Muscle of leg (tissue), 3 donors: ENCODE measurements at regions not wholly inside any gene's neighbourhood (a gene's known extent, or its start where the extent isn't known, plus 50 kb on each side); places are given as distances from the start of the nearest gene placed in this dataset.
A peak's percentile ranks its signal among the peaks of the same experiment; 100 is the strongest.
"Not testable (repeated sequence)": the region's sequence is repeated elsewhere in the genome, so short reads cannot be mapped to it uniquely, and the experiment has no call there.

Source experiments
- DNase-seq: peaks from one replicate; pipeline ENCODE4 v3.0.0; 2013
- H3K27ac ChIP-seq: one replicate; pipeline ENCODE4 v1.5.1; 2013; ENCODE audit warnings: mild to moderate bottlenecking, low read length, control low read depth
- H3K27me3 ChIP-seq: one replicate; pipeline ENCODE4 v1.6.1; 2013; ENCODE audit warnings: low read length; ENCODE audit not compliant: control insufficient read depth, insufficient read depth
- H3K36me3 ChIP-seq: one replicate; pipeline ENCODE4 v1.6.1; 2013; ENCODE audit warnings: low read length; ENCODE audit not compliant: control insufficient read depth, insufficient read depth
- H3K4me1 ChIP-seq: one replicate; pipeline ENCODE4 v1.6.1; 2013; ENCODE audit warnings: low read length; ENCODE audit not compliant: control insufficient read depth, insufficient read depth
- H3K4me3 ChIP-seq: one replicate; pipeline ENCODE4 v1.5.1; 2013; ENCODE audit warnings: low read length, control low read depth
- H3K9me3 ChIP-seq: replicated peaks from 2 replicates; pipeline ENCODE4 v1.6.1; 2013; ENCODE audit warnings: low read depth, low read length; ENCODE audit not compliant: control insufficient read depth
- WGBS: methylation state at CpG from one replicate; pipeline ENCODE4 v1.1.5; 2013; ENCODE audit warnings: missing lambda C conversion rate; ENCODE audit not compliant: insufficient coverage; 5-methylcytosine and 5-hydroxymethylcytosine counted together

DNA sequence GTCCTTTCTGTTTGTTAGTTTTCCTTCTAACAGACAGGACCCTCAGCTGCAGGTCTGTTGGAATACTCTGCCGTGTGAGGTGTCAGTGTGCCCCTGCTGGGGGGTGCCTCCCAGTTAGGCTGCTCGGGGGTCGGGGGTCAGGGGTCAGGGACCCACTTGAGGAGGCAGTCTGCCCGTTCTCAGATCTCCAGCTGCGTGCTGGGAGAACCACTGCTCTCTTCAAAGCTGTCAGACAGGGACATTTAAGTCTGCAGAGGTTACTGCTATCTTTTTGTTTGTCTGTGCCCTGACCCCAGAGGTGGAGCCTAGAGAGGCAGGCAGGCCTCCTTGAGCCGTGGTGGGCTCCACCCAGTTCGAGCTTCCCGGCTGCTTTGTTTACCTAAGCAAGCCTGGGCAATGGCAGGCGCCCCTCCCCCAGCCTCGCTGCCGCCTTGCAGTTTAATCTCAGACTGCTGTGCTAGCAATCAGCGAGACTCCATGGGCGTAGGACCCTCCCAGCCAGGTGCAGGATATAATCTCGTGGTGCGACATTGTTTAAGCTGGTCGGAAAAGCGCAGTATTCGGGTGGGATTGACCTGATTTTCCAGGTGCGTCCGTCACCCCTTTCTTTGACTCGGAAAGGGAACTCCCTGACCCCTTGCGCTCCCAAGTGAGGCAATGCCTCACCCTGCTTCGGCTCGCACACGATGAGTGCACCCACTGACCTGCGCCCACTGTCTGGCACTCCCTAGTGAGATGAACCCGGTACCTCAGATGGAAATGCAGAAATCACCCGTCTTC is 2002.0 kb upstream of the CDH6 start:
- 70% methylated on average over 9 of the region's 28 CpGs for WGBS
- DNase-seq, H3K27me3 ChIP-seq, H3K4me1 ChIP-seq, H3K36me3 ChIP-seq, H3K4me3 ChIP-seq, H3K9me3 ChIP-seq, H3K27ac ChIP-seq: not testable (repeated sequence)

- not testable (repeated sequence) for H3K4me1 ChIP-seq, DNase-seq, H3K36me3 ChIP-seq, H3K27me3 ChIP-seq, H3K27ac ChIP-seq, H3K4me3 ChIP-seq, H3K9me3 ChIP-seq
- no CpG with 5 or more reads among the region's 1 CpG for WGBS
Observed at GRCh38 chr5:29190398-29190797, 2003.1 kb upstream of the CDH6 start.

GRCh38 chr5:29186380-29186779 is 2007.1 kb upstream of the CDH6 start:
- not testable (repeated sequence) for DNase-seq, H3K4me3 ChIP-seq, H3K36me3 ChIP-seq, H3K27me3 ChIP-seq, H3K4me1 ChIP-seq, H3K27ac ChIP-seq, H3K9me3 ChIP-seq
- WGBS: no CpG with 5 or more reads among the region's 5 CpGs

GRCh38 chr5:29185558-29185957 is 2007.9 kb upstream of the CDH6 start:
- no peak for DNase-seq
- H3K27me3 ChIP-seq: no peaks in the 10 kb centered on the region
- H3K4me3 ChIP-seq: no peak overlapping the region
- H3K9me3 ChIP-seq: no peaks in the 10 kb centered on the region
- no peak overlapping the region for H3K27ac ChIP-seq
- H3K4me1 ChIP-seq: no peaks in the 10 kb centered on the region
- 83% methylated on average over 1 of the region's 1 CpG for WGBS
- no peaks in the 10 kb centered on the region for H3K36me3 ChIP-seq

DNA sequence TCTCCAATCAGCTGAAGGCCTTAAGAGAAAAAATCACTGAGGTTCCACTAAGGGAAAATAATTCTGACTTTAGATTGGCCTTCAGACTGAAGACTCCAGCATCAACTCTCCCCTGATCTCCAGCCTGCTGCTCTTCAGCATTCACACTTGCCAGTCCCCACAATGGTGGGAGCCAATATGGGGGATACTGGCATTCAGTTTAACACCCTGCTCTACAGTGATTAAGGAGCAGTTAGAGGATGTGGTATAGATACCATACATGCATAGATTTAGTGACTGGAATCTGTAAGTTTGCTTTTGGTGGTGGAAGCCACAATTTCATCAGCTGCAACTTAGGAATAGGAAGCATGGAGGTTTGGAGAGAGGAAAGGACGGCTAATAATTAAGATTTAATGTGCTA is 2017.7 kb upstream of the CDH6 start:
- DNase-seq: no peak
- Histone ChIP-seq H3K9me3 (no peaks in the 10 kb centered on the region), H3K4me1 (no peaks in the 10 kb centered on the region), H3K27ac (no peak overlapping the region), H3K27me3 (no peaks in the 10 kb centered on the region), H3K36me3 (no peaks in the 10 kb centered on the region), H3K4me3 (no peak overlapping the region)
- whole genome bisulfite sequencing: 57% methylated on average over 1 of the region's 1 CpG

GRCh38 chr5:29170599-29170998 is 2022.9 kb upstream of the CDH6 start:
- Histone ChIP-seq H3K36me3 (no peaks in the 10 kb centered on the region), H3K27me3 (no peaks in the 10 kb centered on the region), H3K4me3 (no peak overlapping the region), H3K9me3 (no peaks in the 10 kb centered on the region), H3K27ac (no peak overlapping the region), H3K4me1 (no peaks in the 10 kb centered on the region)
- no CpG with 5 or more reads among the region's 1 CpG for WGBS
- no peak for DNase-seq

DNA sequence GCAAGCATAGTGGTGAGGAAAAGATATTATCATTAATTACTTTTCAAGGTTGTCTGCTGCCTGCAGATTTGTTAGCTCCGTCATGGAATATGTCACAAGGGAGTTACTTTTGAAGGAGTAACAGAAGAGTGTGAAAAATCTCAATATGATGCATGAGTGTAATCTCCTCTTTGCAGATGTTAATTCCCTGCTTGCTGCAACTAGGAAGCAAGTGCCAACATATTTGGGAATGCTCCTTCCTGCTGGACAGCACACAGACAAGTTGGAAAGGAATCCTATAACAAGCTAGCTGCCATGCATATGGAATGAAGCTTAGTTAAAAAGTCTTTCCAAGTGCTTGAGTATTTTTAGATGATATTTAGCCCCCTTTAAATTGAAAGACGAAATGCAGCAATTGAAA is 2023.6 kb upstream of the CDH6 start:
- no peaks in the 10 kb centered on the region for H3K9me3 ChIP-seq
- H3K27me3 ChIP-seq: no peaks in the 10 kb centered on the region
- no peak overlapping the region for H3K4me3 ChIP-seq
- H3K4me1 ChIP-seq: no peaks in the 10 kb centered on the region
- no peak overlapping the region for H3K27ac ChIP-seq
- WGBS: no CpG with 5 or more reads among the region's 2 CpGs
- DNase-seq: peak; percentile 89
- H3K36me3 ChIP-seq: no peaks in the 10 kb centered on the region

GRCh38 chr5:29162297-29162696 is 2031.2 kb upstream of the CDH6 start:
- no peaks in the 10 kb centered on the region for H3K4me1 ChIP-seq
- H3K9me3 ChIP-seq: no peaks in the 10 kb centered on the region
- DNase-seq: no peak
- H3K4me3 ChIP-seq: no peak overlapping the region
- H3K27ac ChIP-seq: no peak overlapping the region
- no peaks in the 10 kb centered on the region for H3K36me3 ChIP-seq
- WGBS: no CpG with 5 or more reads among the region's 1 CpG
- H3K27me3 ChIP-seq: no peaks in the 10 kb centered on the region

DNA sequence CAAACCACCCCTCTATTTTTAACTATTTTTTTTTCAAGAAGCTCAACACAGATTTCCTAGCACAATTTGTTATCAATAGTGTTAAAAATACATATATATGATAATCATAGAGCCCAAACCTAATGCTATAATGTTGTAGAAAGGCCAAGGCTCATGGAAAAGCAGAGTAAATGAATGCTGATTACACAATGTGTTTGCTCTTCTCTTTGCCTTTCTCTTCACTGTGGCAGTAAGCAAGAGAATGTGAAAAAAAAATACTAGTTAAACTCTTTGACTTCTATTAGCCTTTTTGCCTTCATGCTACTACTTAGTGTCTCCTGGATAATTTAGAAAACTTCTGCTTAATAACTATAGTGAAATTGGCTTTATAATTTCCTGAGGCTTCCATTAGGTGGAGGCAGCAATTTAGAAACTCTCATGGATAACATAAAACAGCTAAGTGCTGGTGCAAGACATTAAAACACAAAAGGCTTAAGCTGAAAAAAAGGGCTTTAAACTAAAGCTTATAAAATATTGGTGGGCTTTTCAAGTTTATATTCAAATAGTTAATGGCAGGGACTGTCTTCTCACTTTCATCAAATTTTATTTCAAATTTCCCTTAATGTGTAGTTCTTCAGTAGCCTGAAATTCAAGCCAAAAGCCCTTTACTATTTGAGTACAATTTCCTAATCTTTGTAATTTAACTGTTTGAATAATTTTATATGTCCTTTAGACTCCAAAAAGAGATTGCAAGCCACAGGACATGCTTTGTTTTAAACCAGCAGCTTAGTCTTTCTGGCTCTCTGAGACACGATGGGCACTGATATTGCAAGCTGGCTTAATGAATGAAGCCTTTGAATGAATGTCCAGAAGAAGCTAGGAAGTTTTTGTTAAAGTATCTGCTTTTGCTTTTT is 2031.8 kb upstream of the CDH6 start:
- Histone ChIP-seq H3K9me3 (no peaks in the 10 kb centered on the region), H3K4me1 (no peaks in the 10 kb centered on the region), H3K27me3 (no peaks in the 10 kb centered on the region), H3K36me3 (no peaks in the 10 kb centered on the region), H3K27ac (no peak overlapping the region), H3K4me3 (no peak overlapping the region)
- DNase-seq: peak; percentile 7
- 54% methylated on average over 1 of the region's 1 CpG for WGBS

- no CpG with 5 or more reads among the region's 1 CpG for WGBS
- H3K4me3 ChIP-seq: no peak overlapping the region
- H3K4me1 ChIP-seq: no peaks in the 10 kb centered on the region
- DNase-seq: no peak
- no peaks in the 10 kb centered on the region for H3K9me3 ChIP-seq
- H3K27me3 ChIP-seq: no peaks in the 10 kb centered on the region
- no peaks in the 10 kb centered on the region for H3K36me3 ChIP-seq
- no peak overlapping the region for H3K27ac ChIP-seq
Observed at GRCh38 chr5:29157975-29158374, 2035.5 kb upstream of the CDH6 start.
